Endodermal cell (in vitro differentiated cells): ENCODE measurements at regions not wholly inside any gene's neighbourhood (a gene's known extent, or its start where the extent isn't known, plus 50 kb on each side); places are given as distances from the start of the nearest gene placed in this dataset.

Experiments
- DNase-seq: peaks from one replicate; pipeline ENCODE4 v3.0.0-alpha.2; 2017
- H3K27ac ChIP-seq: 2 replicates; pipeline ENCODE4 v1.5.1; 2013; ENCODE audit warnings: mild to moderate bottlenecking, low read depth, low read length, moderate library complexity
- H3K27me3 ChIP-seq: 2 replicates; pipeline ENCODE4 v1.6.1; 2013; ENCODE audit warnings: mild to moderate bottlenecking, low read length, moderate library complexity; ENCODE audit not compliant: insufficient read depth, control insufficient read depth, poor library complexity, severe bottlenecking
- H3K36me3 ChIP-seq: 2 replicates; pipeline ENCODE4 v1.7.0; 2013; ENCODE audit warnings: mild to moderate bottlenecking, low read length, moderate library complexity; ENCODE audit not compliant: control insufficient read depth, insufficient read depth
- H3K4me1 ChIP-seq: one replicate; pipeline ENCODE4 v1.7.0; 2013; ENCODE audit warnings: low read length; ENCODE audit not compliant: control insufficient read depth, insufficient read depth
- H3K4me3 ChIP-seq: 2 replicates; pipeline ENCODE4 v1.5.1; 2013; ENCODE audit warnings: mild to moderate bottlenecking, low read length, moderate library complexity
- H3K9ac ChIP-seq: 2 replicates; pipeline ENCODE4 v1.6.1; 2013; ENCODE audit warnings: mild to moderate bottlenecking, low read length, moderate library complexity; ENCODE audit not compliant: poor library complexity, severe bottlenecking; ENCODE audit errors: extremely low read depth
- H3K9me3 ChIP-seq: 2 replicates; pipeline ENCODE4 v1.6.1; 2013; ENCODE audit warnings: mild to moderate bottlenecking, low read length, moderate library complexity; ENCODE audit not compliant: control insufficient read depth
- H3K27ac Mint-ChIP-seq: 2 replicates; pipeline ENCODE4 v1.8.0; 2020; ENCODE audit warnings: mixed read lengths
- H3K27me3 Mint-ChIP-seq: 2 replicates; pipeline ENCODE4 v1.8.0; 2021; ENCODE audit warnings: mild to moderate bottlenecking, mixed read lengths; ENCODE audit not compliant: insufficient read depth
- H3K36me3 Mint-ChIP-seq: 2 replicates; pipeline ENCODE4 v1.8.0; 2020; ENCODE audit warnings: low read depth, mixed read lengths
- H3K4me1 Mint-ChIP-seq: 2 replicates; pipeline ENCODE4 v1.8.0; 2020; ENCODE audit warnings: mixed read lengths
- H3K4me3 Mint-ChIP-seq: 2 replicates; pipeline ENCODE4 v1.8.0; 2020; ENCODE audit warnings: mild to moderate bottlenecking, moderate library complexity, mixed read lengths
- H3K9me3 Mint-ChIP-seq: 2 replicates; pipeline ENCODE4 v1.8.0; 2020; ENCODE audit warnings: mild to moderate bottlenecking, mixed read lengths
- WGBS, 2 experiments: methylation state at CpG; one replicate each; pipeline versions ENCODE4 v1.1.5 to v1.1.7; 2013; ENCODE audit warnings: missing lambda C conversion rate in 2 of 2, mixed read lengths in 1 of 2; ENCODE audit not compliant: insufficient coverage in 1 of 2, insufficient read length in 1 of 2; 5-methylcytosine and 5-hydroxymethylcytosine counted together
- TF ChIP-seq, protein P1 (sequence below): fragments of 200-600 bp; sonication (generic); conservative IDR thresholded peaks from 2 replicates; pipeline ENCODE4 v1.5.0; 2021; ENCODE audit warnings: antibody characterized with exemption, mild to moderate bottlenecking

DNA sequence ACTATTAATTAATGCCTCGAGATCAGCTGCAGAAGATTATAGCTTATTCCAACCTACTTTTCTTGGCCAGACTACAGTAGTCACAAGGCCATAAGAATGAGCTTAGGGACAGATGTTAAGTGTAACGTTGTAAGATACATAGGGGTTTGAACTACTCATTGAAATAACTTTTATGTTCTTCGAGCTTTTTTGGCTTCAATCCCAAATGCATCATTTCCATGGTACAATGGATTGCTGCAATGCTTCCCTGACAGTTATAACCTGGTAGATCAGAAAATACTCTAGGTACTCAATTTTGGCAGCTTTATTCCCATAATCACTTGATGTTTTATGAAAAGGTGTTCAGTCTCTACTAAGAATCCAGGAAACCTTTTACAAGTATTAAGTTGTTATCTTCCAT, 2216.7 kb upstream of the PCDH20 start:
- Histone ChIP-seq H3K9ac (no peak overlapping the region), H3K27ac (no peak overlapping the region), H3K36me3 (no peaks in the 10 kb centered on the region), H3K4me3 (no peak overlapping the region), H3K9me3 (no peaks in the 10 kb centered on the region), H3K4me1 (no peaks in the 10 kb centered on the region), H3K27me3 (no peaks in the 10 kb centered on the region)
- no peak for DNase-seq
- TF ChIP-seq, protein P1, sequence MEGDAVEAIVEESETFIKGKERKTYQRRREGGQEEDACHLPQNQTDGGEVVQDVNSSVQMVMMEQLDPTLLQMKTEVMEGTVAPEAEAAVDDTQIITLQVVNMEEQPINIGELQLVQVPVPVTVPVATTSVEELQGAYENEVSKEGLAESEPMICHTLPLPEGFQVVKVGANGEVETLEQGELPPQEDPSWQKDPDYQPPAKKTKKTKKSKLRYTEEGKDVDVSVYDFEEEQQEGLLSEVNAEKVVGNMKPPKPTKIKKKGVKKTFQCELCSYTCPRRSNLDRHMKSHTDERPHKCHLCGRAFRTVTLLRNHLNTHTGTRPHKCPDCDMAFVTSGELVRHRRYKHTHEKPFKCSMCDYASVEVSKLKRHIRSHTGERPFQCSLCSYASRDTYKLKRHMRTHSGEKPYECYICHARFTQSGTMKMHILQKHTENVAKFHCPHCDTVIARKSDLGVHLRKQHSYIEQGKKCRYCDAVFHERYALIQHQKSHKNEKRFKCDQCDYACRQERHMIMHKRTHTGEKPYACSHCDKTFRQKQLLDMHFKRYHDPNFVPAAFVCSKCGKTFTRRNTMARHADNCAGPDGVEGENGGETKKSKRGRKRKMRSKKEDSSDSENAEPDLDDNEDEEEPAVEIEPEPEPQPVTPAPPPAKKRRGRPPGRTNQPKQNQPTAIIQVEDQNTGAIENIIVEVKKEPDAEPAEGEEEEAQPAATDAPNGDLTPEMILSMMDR, result no peak
- WGBS, 2 experiments, result 84 to 100% methylated on average over 2 to 3 of the region's 3 CpGs
- H3K4me3 Mint-ChIP-seq, result no peak overlapping the region
- peaks cover 6% of the 10 kb centered on the region for H3K4me1 Mint-ChIP-seq
- H3K27me3 Mint-ChIP-seq, result no peaks in the 10 kb centered on the region
- no peak overlapping the region for H3K27ac Mint-ChIP-seq
- no peaks in the 10 kb centered on the region for H3K36me3 Mint-ChIP-seq
- no peaks in the 10 kb centered on the region for H3K9me3 Mint-ChIP-seq

DNA sequence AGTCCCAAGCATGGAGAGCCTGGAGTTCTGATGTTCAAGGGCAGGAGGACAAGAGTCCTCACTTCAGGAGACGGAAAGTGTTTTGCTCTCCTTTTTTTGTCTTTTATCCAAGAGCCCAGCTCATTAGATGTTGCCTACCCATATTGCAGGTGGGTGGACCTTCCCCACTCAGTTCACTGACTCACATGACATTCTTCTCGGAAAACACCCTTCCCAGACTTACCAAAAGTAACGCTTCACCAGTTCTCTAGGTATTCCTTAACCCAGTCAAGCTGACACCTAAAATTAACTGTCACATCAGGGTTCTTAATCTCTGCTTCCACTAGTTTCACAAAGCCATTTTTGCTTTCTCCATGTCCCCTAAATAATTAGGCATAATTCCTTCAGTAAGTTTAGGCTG, 2215.4 kb upstream of the PCDH20 start:
- no peaks in the 10 kb centered on the region for H3K36me3 Mint-ChIP-seq
- no peak overlapping the region for H3K4me3 ChIP-seq
- H3K4me3 Mint-ChIP-seq, result no peak overlapping the region

DNA sequence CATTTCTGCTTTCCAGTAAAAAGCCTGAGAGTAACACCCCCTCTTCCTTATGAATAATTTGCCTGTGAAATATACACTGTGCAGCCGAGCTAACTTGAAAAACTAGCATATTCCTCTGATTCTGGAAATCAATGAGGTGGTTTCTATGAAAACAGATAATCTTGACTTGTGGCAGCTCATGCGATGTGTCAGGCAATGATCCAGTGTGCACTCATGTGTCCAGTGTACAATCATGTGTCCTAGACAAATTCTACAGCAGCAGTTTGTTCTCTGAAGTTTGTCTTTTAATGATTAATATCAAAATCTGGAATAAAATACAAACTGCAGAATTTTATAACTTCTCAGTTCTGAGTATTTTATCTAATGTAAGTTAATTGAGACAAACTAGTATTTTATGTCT, 2213.9 kb upstream of the PCDH20 start:
- Histone ChIP-seq H3K4me1 (no peaks in the 10 kb centered on the region), H3K27ac (no peak overlapping the region), H3K9ac (no peak overlapping the region), H3K36me3 (no peaks in the 10 kb centered on the region), H3K27me3 (no peaks in the 10 kb centered on the region), H3K9me3 (no peaks in the 10 kb centered on the region), H3K4me3 (no peak overlapping the region)
- TF ChIP-seq, protein P1, result no peak
- no peak overlapping the region for H3K4me3 Mint-ChIP-seq
- H3K9me3 Mint-ChIP-seq, result no peaks in the 10 kb centered on the region
- no peaks in the 10 kb centered on the region for H3K27me3 Mint-ChIP-seq
- DNase-seq, result no peak
- no peak overlapping the region for H3K27ac Mint-ChIP-seq
- 93 to 94% methylated on average over 2 of the region's 2 CpGs for WGBS, 2 experiments
- H3K4me1 Mint-ChIP-seq, result no peaks in the 10 kb centered on the region
- no peaks in the 10 kb centered on the region for H3K36me3 Mint-ChIP-seq

More for the DNA sequence above, 2215.4 kb upstream of the PCDH20 start:
- 89 to 100% methylated on average over 2 to 3 of the region's 3 CpGs for WGBS, 2 experiments
- H3K27me3 Mint-ChIP-seq, result no peaks in the 10 kb centered on the region
- H3K27ac ChIP-seq, result no peak overlapping the region
- no peaks in the 10 kb centered on the region for H3K9me3 Mint-ChIP-seq
- H3K27ac Mint-ChIP-seq, result no peak overlapping the region
- no peak for DNase-seq
- H3K9me3 ChIP-seq, result no peaks in the 10 kb centered on the region
- TF ChIP-seq, protein P1, result no peak
- H3K4me1 Mint-ChIP-seq, result no peaks in the 10 kb centered on the region
- no peaks in the 10 kb centered on the region for H3K4me1 ChIP-seq
- H3K9ac ChIP-seq, result no peak overlapping the region
- H3K36me3 ChIP-seq, result no peaks in the 10 kb centered on the region
- H3K27me3 ChIP-seq, result no peaks in the 10 kb centered on the region
